ENCODE measurements at regions not wholly inside any gene's neighbourhood (a gene's known extent, or its start where the extent isn't known, plus 50 kb on each side); places are given as distances from the start of the nearest gene placed in this dataset.

- TF ChIP-seq RAD21 (IDR thresholded peaks at IDR 0.05; ENCODE audit: low read length) (no peak), POLR2AphosphoS5 (IDR thresholded peaks at IDR 0.05; ENCODE audit: low read depth, low read length) (no peak)
Observed at GRCh38 chr9:73847536-73847935, 649.6 kb upstream of the RORB start.

Measured in SK-N-SH (cell line).